Femur (tissue), 1 donor: ENCODE measurements at regions not wholly inside any gene's neighbourhood (a gene's known extent, or its start where the extent isn't known, plus 50 kb on each side); places are given as distances from the start of the nearest gene placed in this dataset.
"Not testable (repeated sequence)": the region's sequence is repeated elsewhere in the genome, so short reads cannot be mapped to it uniquely, and the experiment has no call there.

Source experiments
- DNase-seq: peaks from one replicate; pipeline ENCODE4 v3.0.0-alpha.2; 2017

- no peak for DNase-seq
Observed at GRCh38 chr4:27985522-27985921, 1124.9 kb downstream of the STIM2 start.

- no peak for DNase-seq
Observed at GRCh38 chr4:27986476-27986875, 1125.8 kb downstream of the STIM2 start.

- DNase-seq: no peak
Observed at GRCh38 chr4:28001698-28002097, 1141.1 kb downstream of the STIM2 start.

GRCh38 chr4:28004520-28004919 lies 1143.9 kb downstream of the STIM2 start:
- DNase-seq: no peak

- DNase-seq: no peak
Observed at GRCh38 chr4:28006021-28006420, 1145.4 kb downstream of the STIM2 start.

- DNase-seq: no peak
Observed at GRCh38 chr4:28007693-28008092, 1147.1 kb downstream of the STIM2 start.

GRCh38 chr4:28009541-28009940 lies 1148.9 kb downstream of the STIM2 start:
- DNase-seq: no peak

GRCh38 chr4:28010577-28011240 lies 1150.1 kb downstream of the STIM2 start:
- no peak for DNase-seq

GRCh38 chr4:28014469-28014868 lies 1153.8 kb downstream of the STIM2 start:
- no peak for DNase-seq

GRCh38 chr4:28015996-28016395 lies 1155.4 kb downstream of the STIM2 start:
- DNase-seq: no peak

- DNase-seq: not testable (repeated sequence)
Observed at GRCh38 chr4:28038253-28038652, 1177.6 kb downstream of the STIM2 start.

GRCh38 chr4:28062562-28062961 lies 1201.9 kb downstream of the STIM2 start:
- no peak for DNase-seq

GRCh38 chr4:28073860-28074555 lies 1213.4 kb downstream of the STIM2 start:
- DNase-seq: no peak

- DNase-seq: no peak
Observed at GRCh38 chr4:28075401-28075956, 1214.8 kb downstream of the STIM2 start.

- DNase-seq: not testable (repeated sequence)
Observed at GRCh38 chr4:28077203-28077602, 1216.6 kb downstream of the STIM2 start.

GRCh38 chr4:28082686-28083390 lies 1222.2 kb downstream of the STIM2 start:
- no peak for DNase-seq

- no peak for DNase-seq
Observed at GRCh38 chr4:28092610-28093009, 1232.0 kb downstream of the STIM2 start.

- no peak for DNase-seq
Observed at GRCh38 chr4:28093071-28093470, 1232.4 kb downstream of the STIM2 start.

- no peak for DNase-seq
Observed at GRCh38 chr4:28101583-28101982, 1240.9 kb downstream of the STIM2 start.

- no peak for DNase-seq
Observed at GRCh38 chr4:28105271-28105859, 1244.7 kb downstream of the STIM2 start.

- DNase-seq: no peak
Observed at GRCh38 chr4:28106155-28106554, 1245.5 kb downstream of the STIM2 start.

GRCh38 chr4:28109801-28110200 lies 1249.2 kb downstream of the STIM2 start:
- no peak for DNase-seq

- not testable (repeated sequence) for DNase-seq
Observed at GRCh38 chr4:28112691-28113335, 1252.2 kb downstream of the STIM2 start.
